Muscle of leg (tissue), 3 donors: ENCODE measurements at regions not wholly inside any gene's neighbourhood (a gene's known extent, or its start where the extent isn't known, plus 50 kb on each side); places are given as distances from the start of the nearest gene placed in this dataset.

Experiments
- DNase-seq: peaks from one replicate; pipeline ENCODE4 v3.0.0; 2013
- H3K27ac ChIP-seq: one replicate; pipeline ENCODE4 v1.5.1; 2013; ENCODE audit warnings: mild to moderate bottlenecking, low read length, control low read depth
- H3K27me3 ChIP-seq: one replicate; pipeline ENCODE4 v1.6.1; 2013; ENCODE audit warnings: low read length; ENCODE audit not compliant: control insufficient read depth, insufficient read depth
- H3K36me3 ChIP-seq: one replicate; pipeline ENCODE4 v1.6.1; 2013; ENCODE audit warnings: low read length; ENCODE audit not compliant: control insufficient read depth, insufficient read depth
- H3K4me1 ChIP-seq: one replicate; pipeline ENCODE4 v1.6.1; 2013; ENCODE audit warnings: low read length; ENCODE audit not compliant: control insufficient read depth, insufficient read depth
- H3K4me3 ChIP-seq: one replicate; pipeline ENCODE4 v1.5.1; 2013; ENCODE audit warnings: low read length, control low read depth
- H3K9me3 ChIP-seq: replicated peaks from 2 replicates; pipeline ENCODE4 v1.6.1; 2013; ENCODE audit warnings: low read depth, low read length; ENCODE audit not compliant: control insufficient read depth
- WGBS: methylation state at CpG from one replicate; pipeline ENCODE4 v1.1.5; 2013; ENCODE audit warnings: missing lambda C conversion rate; ENCODE audit not compliant: insufficient coverage; 5-methylcytosine and 5-hydroxymethylcytosine counted together

DNA sequence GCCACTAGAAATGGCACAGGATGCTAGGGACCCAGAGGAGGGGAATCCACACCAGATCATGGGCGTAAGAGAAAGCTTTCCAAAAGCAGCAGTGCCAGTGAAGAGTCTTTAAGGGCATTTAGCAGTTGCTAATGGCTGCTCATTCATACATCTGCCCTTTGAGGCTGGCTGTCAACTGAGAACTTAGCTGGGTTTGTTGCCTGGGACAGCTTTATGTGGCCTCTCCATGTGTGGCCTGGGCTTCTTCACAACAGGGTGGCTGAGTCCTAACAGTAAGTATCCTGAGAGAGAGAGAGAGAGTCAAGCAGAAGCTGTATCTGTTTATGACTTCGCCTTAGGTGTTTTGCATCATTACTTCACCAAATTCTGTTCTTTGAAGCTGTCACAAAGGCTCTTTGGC, 286.1 kb upstream of the KCNJ16 start:
- WGBS = 78% methylated on average over 1 of the region's 2 CpGs
- H3K4me1 ChIP-seq = no peaks in the 10 kb centered on the region
- H3K9me3 ChIP-seq = no peaks in the 10 kb centered on the region
- H3K27ac ChIP-seq = no peak overlapping the region
- no peaks in the 10 kb centered on the region for H3K36me3 ChIP-seq
- no peak overlapping the region for H3K4me3 ChIP-seq
- no peak for DNase-seq
- H3K27me3 ChIP-seq = no peaks in the 10 kb centered on the region

DNA sequence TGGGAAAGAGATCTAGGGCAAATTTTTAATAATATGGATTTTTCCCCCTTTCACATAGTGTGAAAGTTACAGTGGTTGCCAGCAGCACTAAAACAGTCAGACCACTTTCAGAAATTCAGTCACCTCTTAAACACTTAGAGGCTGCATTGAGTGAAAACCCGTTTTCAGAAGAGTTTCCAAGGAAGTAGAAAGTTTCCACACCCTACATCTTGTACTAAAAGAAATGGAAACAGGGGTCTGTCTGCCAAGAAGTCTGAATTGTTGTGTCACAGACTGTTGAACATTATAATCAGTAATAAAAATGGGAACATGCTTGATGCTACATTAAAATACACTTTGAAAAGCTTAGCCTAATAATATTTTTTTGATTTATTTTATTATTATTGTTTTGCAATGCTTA, 278.9 kb upstream of the KCNJ16 start:
- Histone ChIP-seq H3K9me3 (no peaks in the 10 kb centered on the region), H3K4me1 (no peaks in the 10 kb centered on the region), H3K27ac (no peak overlapping the region), H3K27me3 (no peaks in the 10 kb centered on the region), H3K36me3 (no peaks in the 10 kb centered on the region), H3K4me3 (no peak overlapping the region)
- no CpG with 5 or more reads among the region's 1 CpG for WGBS
- DNase-seq = peak; percentile 99

DNA sequence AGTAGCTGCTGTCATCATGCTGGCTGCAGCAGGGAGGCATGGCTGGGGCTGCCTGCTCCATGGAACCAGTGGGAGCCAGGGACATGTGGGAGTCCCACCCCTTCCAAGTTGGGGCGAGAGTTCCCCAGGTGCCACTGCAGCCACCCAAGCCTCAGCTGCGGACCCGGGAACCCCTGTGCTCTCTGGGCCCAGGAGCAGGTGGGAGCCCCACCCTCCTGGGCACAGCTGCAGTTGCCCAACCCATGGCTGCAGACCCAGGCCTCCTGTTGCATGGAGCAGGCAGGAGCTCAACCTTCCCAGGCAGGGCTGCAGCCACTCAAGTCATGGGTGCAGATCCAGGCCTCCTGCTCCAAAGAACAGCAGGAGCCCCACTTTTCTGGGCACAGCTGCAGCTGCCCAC, 274.2 kb upstream of the KCNJ16 start:
- DNase-seq = no peak
- H3K36me3 ChIP-seq = no peaks in the 10 kb centered on the region
- H3K27ac ChIP-seq = no peak overlapping the region
- H3K27me3 ChIP-seq = no peaks in the 10 kb centered on the region
- WGBS = 95% methylated on average over 3 of the region's 3 CpGs
- no peak overlapping the region for H3K4me3 ChIP-seq
- H3K4me1 ChIP-seq = no peaks in the 10 kb centered on the region
- H3K9me3 ChIP-seq = peaks cover 3% of the 10 kb centered on the region

DNA sequence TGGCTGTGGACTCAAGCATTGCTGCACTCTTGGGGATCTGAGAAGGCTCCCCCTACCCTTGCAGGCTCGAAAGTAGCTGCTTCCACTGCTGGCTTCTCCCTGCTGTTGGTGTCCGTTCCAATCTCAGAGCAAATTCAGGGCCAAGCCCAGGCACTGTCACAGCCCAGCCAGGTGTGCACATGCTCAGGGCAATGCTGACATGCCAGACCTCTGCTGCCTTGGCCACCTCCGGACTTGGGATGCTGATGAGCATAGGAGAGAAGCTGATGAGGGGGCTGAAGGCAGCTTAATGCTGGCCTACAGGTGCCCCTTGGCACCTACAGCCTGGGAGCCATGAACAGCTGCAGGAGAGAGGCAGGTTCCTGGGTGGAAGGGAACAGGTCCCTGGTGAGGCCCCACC, 273.7 kb upstream of the KCNJ16 start:
- DNase-seq = no peak
- H3K27ac ChIP-seq = no peak overlapping the region
- H3K27me3 ChIP-seq = no peaks in the 10 kb centered on the region
- peaks cover 3% of the 10 kb centered on the region for H3K9me3 ChIP-seq
- no peaks in the 10 kb centered on the region for H3K4me1 ChIP-seq
- H3K4me3 ChIP-seq = no peak overlapping the region
- no peaks in the 10 kb centered on the region for H3K36me3 ChIP-seq
- 89% methylated on average over 3 of the region's 3 CpGs for WGBS

DNA sequence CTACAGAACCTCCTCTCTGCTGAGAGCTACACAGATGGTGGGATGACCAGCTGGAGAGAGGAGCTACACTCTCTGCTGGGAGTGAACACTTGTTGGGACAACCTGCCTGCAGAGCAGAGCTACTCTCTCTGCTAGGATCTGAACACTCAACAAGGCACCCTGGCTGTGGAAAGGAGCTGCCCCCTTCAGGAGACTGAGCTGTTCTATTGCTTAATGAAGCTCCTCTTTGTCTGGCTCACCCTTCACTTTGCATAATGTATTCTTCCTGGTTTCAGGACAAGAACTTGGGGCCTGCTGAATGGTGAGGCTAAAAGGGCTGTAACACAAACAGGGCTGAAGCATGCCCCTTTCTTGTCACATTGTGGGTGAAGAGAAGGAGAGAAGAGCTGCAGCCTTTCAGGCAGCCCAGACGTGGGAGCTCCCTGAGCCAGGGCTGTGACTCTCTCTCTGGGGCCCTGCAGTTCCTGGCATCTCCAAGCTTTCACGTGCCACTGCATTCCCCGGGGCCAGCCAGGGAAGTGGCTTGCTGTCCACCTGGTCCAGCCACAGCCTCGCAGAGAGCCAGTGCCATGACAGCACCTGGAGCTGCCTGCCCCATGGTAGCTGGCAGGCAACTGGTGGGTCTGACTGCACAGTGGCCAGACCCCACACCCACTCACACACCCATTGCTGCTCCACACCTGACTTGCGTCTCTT, 272.8 kb upstream of the KCNJ16 start:
- Histone ChIP-seq H3K4me1 (no peaks in the 10 kb centered on the region), H3K27ac (no peak overlapping the region), H3K4me3 (no peak overlapping the region), H3K27me3 (no peaks in the 10 kb centered on the region), H3K9me3 (peaks cover 3% of the 10 kb centered on the region), H3K36me3 (no peaks in the 10 kb centered on the region)
- DNase-seq = no peak
- WGBS = 81% methylated on average over 5 of the region's 5 CpGs

DNA sequence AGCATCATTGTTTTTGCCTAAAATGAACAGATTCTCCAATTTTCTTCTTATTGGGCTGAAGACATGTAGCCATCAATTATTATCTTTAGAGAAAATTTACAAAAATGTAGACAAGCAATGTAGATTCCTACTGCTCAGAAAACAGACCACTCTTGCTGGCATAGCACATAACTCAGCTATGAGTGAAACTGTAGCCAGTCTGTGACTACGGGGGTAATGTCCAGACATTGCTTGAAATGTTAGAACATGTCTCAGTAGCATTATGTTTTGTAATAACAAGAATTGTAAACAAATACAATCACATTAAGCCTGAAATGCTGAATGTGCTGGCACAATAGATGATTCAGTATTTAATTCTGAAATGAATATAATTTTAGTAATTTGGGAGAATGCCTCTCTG, 265.7 kb upstream of the KCNJ16 start:
- Histone ChIP-seq H3K9me3 (no peaks in the 10 kb centered on the region), H3K4me1 (no peaks in the 10 kb centered on the region), H3K27me3 (no peaks in the 10 kb centered on the region), H3K36me3 (no peaks in the 10 kb centered on the region), H3K27ac (no peak overlapping the region), H3K4me3 (no peak overlapping the region)
- no CpG with 5 or more reads among the region's 1 CpG for WGBS
- no peak for DNase-seq

DNA sequence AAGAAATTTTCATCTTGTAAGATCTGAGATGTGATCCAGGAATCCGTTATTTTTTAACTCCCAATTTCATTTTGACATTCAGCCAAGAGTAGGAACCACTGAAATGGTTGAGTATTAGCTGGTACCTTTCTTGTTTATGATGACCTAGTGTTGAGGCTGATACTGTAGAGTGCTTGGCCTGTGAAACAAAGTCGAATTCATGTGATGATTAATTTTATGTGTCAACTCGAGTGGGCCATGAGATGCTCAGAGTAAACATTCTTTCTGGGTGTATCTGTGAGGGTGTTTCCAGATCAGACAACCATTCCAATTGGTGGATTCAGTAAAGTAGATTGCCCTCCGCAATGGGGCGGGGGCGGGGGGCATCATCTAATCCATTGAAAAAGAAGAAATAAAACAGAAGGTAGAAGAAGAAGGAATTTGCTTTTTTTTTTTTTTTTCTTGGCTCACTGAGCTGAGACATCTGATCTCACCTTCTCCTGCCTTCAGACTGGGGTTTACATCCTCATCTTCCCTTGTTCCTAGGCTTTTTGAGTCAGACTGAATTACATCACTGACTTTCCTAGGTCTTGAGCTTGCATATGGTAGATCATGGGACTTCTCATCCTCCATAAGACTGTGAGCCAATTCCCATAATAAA, 264.6 kb upstream of the KCNJ16 start:
- H3K4me3 ChIP-seq = no peak overlapping the region
- no CpG with 5 or more reads among the region's 6 CpGs for WGBS
- no peak overlapping the region for H3K27ac ChIP-seq
- H3K9me3 ChIP-seq = no peaks in the 10 kb centered on the region
- H3K36me3 ChIP-seq = no peaks in the 10 kb centered on the region
- no peaks in the 10 kb centered on the region for H3K27me3 ChIP-seq
- DNase-seq = no peak
- no peaks in the 10 kb centered on the region for H3K4me1 ChIP-seq

DNA sequence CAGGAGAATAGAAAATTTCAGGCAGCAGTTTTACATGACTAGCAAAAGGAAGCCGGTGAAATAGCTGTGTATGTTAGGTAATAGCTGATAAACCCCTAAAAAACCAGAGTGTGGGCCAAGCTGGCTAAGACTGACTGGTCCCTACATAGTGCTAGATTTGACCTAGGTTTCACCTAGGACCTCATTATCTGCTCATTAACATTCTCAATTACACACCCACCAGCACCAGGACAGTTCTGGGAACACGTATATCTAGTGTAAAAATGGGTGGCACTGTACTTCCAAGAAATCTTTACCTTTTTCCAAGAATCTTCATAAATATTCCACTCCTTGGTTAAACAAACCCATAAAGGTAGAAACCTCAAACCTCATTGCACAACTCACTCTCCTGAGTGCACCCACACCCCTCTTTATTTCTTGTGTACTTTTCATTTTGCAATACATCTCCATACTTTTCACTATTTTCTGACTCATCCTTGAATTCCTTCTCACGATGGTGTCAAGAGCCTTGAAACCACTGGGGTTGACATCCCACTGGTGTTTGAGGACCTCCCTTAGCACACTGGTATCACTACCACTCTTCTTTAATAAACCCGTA, 262.7 kb upstream of the KCNJ16 start:
- WGBS = 80% methylated on average over 2 of the region's 4 CpGs
- Histone ChIP-seq H3K4me1 (no peaks in the 10 kb centered on the region), H3K9me3 (no peaks in the 10 kb centered on the region), H3K4me3 (no peak overlapping the region), H3K27ac (no peak overlapping the region), H3K36me3 (no peaks in the 10 kb centered on the region), H3K27me3 (no peaks in the 10 kb centered on the region)
- no peak for DNase-seq

DNA sequence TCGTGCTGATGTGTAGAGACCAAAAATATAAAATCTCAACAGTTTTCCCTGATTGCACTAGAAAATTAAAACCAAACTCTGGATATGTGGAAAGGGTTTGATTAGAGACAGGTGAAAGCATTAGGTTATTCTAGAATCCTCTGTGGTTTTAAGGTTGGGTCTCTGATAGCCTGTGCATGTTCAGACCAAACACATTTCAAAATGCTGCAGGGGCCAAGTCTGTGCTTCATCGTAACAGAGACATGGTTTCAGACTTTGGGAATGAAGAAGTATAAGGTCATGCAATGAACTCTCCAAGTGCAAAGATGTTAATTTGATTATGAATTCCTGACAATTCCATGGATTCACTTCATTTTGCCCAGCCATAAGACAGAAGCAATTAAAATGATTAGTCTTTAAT, 261.0 kb upstream of the KCNJ16 start:
- H3K36me3 ChIP-seq = no peaks in the 10 kb centered on the region
- H3K9me3 ChIP-seq = no peaks in the 10 kb centered on the region
- WGBS = 57% methylated on average over 1 of the region's 2 CpGs

DNA sequence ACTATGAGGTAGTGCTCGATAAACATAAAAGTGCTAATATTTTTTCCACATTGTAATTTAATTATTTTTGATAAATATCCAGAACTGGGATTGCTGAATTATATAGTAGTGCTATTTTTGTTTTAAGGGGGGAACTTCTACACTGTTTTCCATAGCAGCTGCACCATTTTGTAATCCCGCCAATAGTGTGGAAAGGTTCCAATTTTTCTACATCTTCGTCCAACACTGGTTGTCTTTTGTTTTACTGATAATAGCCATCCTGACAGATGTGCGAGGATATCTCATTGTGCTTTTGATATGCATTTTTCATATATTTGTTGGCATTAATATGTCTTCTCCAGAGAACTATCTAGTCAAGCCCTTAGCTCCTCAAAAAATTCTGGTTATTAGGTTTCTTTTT, 259.6 kb upstream of the KCNJ16 start:
- peak; percentile 92 for DNase-seq
- Histone ChIP-seq H3K9me3 (no peaks in the 10 kb centered on the region), H3K36me3 (no peaks in the 10 kb centered on the region), H3K4me1 (peaks cover 3% of the 10 kb centered on the region), H3K27me3 (no peaks in the 10 kb centered on the region), H3K4me3 (no peak overlapping the region), H3K27ac (no peak overlapping the region)
- WGBS = no CpG with 5 or more reads among the region's 4 CpGs

More for the DNA sequence above, 261.0 kb upstream of the KCNJ16 start:
- Histone ChIP-seq H3K27ac (no peak overlapping the region), H3K4me3 (no peak overlapping the region), H3K27me3 (no peaks in the 10 kb centered on the region), H3K4me1 (no peaks in the 10 kb centered on the region)
- no peak for DNase-seq
